ENCODE measurements at regions not wholly inside any gene's neighbourhood (a gene's known extent, or its start where the extent isn't known, plus 50 kb on each side); places are given as distances from the start of the nearest gene placed in this dataset.

- Histone ChIP-seq H3K36me3 (ENCODE audit: control insufficient read depth, insufficient read depth, low read length) (no peaks in the 10 kb centered on the region), H3K4me3 (replicated peaks; ENCODE audit: low read depth, low read length) (no peak overlapping the region), H3K27me3 (replicated peaks; ENCODE audit: control insufficient read depth, insufficient read depth, low read length) (no peaks in the 10 kb centered on the region; the same call in 1 of the 2 replicates)
- TF ChIP-seq, protein P1, sequence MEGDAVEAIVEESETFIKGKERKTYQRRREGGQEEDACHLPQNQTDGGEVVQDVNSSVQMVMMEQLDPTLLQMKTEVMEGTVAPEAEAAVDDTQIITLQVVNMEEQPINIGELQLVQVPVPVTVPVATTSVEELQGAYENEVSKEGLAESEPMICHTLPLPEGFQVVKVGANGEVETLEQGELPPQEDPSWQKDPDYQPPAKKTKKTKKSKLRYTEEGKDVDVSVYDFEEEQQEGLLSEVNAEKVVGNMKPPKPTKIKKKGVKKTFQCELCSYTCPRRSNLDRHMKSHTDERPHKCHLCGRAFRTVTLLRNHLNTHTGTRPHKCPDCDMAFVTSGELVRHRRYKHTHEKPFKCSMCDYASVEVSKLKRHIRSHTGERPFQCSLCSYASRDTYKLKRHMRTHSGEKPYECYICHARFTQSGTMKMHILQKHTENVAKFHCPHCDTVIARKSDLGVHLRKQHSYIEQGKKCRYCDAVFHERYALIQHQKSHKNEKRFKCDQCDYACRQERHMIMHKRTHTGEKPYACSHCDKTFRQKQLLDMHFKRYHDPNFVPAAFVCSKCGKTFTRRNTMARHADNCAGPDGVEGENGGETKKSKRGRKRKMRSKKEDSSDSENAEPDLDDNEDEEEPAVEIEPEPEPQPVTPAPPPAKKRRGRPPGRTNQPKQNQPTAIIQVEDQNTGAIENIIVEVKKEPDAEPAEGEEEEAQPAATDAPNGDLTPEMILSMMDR (IDR thresholded peaks at IDR 0.05; ENCODE audit: insufficient read depth, low read length, poor library complexity, severe bottlenecking) = no peak
- no peak for DNase-seq (ENCODE audit: extremely low read depth, insufficient read length)
Observed at GRCh38 chr4:17166954-17167353, 268.5 kb upstream of the LDB2 start.

DNA sequence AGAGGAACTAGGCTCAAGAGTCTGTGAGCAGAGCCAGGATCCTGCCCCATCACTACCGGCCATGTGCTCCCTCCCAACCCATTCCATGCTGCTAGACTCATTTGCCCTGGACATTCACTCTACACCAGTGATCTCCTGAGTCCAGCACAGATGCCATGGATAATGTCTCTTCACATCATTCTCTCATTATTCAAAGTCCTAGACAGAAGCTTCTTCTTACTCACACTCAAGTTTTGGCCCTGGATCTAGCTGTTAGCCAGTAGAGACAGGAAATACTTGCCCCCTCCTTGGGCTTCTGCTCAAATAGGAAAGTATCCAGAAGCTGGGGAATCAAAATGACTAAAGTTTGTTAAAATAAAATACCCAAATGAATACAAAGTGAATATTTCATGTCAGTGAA lies 266.8 kb upstream of the LDB2 start:
- Histone ChIP-seq H3K36me3 (ENCODE audit: control insufficient read depth, insufficient read depth, low read length) (no peaks in the 10 kb centered on the region), H3K27me3 (replicated peaks; ENCODE audit: control insufficient read depth, insufficient read depth, low read length) (no peaks in the 10 kb centered on the region; the same call in 1 of the 2 replicates), H3K4me3 (replicated peaks; ENCODE audit: low read depth, low read length) (no peak overlapping the region)
- DNase-seq (ENCODE audit: extremely low read depth, insufficient read length) = no peak
- TF ChIP-seq, protein P1 (IDR thresholded peaks at IDR 0.05; ENCODE audit: insufficient read depth, low read length, poor library complexity, severe bottlenecking) = no peak

- Histone ChIP-seq H3K27me3 (replicated peaks; ENCODE audit: control insufficient read depth, insufficient read depth, low read length) (no peaks in the 10 kb centered on the region; the same call in 1 of the 2 replicates), H3K36me3 (ENCODE audit: control insufficient read depth, insufficient read depth, low read length) (no peaks in the 10 kb centered on the region), H3K4me3 (replicated peaks; ENCODE audit: low read depth, low read length) (no peak overlapping the region)
- DNase-seq (ENCODE audit: extremely low read depth, insufficient read length) = no peak
- TF ChIP-seq, protein P1 (IDR thresholded peaks at IDR 0.05; ENCODE audit: insufficient read depth, low read length, poor library complexity, severe bottlenecking) = no peak
Observed at GRCh38 chr4:17164666-17165065, 266.2 kb upstream of the LDB2 start.

- TF ChIP-seq, protein P1 (IDR thresholded peaks at IDR 0.05; ENCODE audit: insufficient read depth, low read length, poor library complexity, severe bottlenecking) = no peak
- no peak for DNase-seq (ENCODE audit: extremely low read depth, insufficient read length)
- H3K27me3 ChIP-seq (replicated peaks; ENCODE audit: control insufficient read depth, insufficient read depth, low read length) = no peaks in the 10 kb centered on the region; the same call in 1 of the 2 replicates
- H3K36me3 ChIP-seq (ENCODE audit: control insufficient read depth, insufficient read depth, low read length) = no peaks in the 10 kb centered on the region
- H3K4me3 ChIP-seq (replicated peaks; ENCODE audit: low read depth, low read length) = no peak overlapping the region
Observed at GRCh38 chr4:17163156-17163771, 264.8 kb upstream of the LDB2 start.

GRCh38 chr4:17157304-17157703 lies 258.9 kb upstream of the LDB2 start:
- Histone ChIP-seq H3K27me3 (replicated peaks; ENCODE audit: control insufficient read depth, insufficient read depth, low read length) (no peaks in the 10 kb centered on the region), H3K4me3 (replicated peaks; ENCODE audit: low read depth, low read length) (no peak overlapping the region), H3K36me3 (ENCODE audit: control insufficient read depth, insufficient read depth, low read length) (no peaks in the 10 kb centered on the region)
- DNase-seq (ENCODE audit: extremely low read depth, insufficient read length) = no peak
- TF ChIP-seq, protein P1 (IDR thresholded peaks at IDR 0.05; ENCODE audit: insufficient read depth, low read length, poor library complexity, severe bottlenecking) = no peak

- no peak for DNase-seq (ENCODE audit: extremely low read depth, insufficient read length)
- no peaks in the 10 kb centered on the region for H3K36me3 ChIP-seq (ENCODE audit: control insufficient read depth, insufficient read depth, low read length)
- TF ChIP-seq, protein P1 (IDR thresholded peaks at IDR 0.05; ENCODE audit: insufficient read depth, low read length, poor library complexity, severe bottlenecking) = no peak
Observed at GRCh38 chr4:17155486-17155885, 257.0 kb upstream of the LDB2 start.

More at GRCh38 chr4:17155486-17155885, 257.0 kb upstream of the LDB2 start:
- no peak overlapping the region for H3K4me3 ChIP-seq (replicated peaks; ENCODE audit: low read depth, low read length)
- H3K27me3 ChIP-seq (replicated peaks; ENCODE audit: control insufficient read depth, insufficient read depth, low read length) = no peaks in the 10 kb centered on the region
